KBM-7 (cell line): ENCODE measurements at regions not wholly inside any gene's neighbourhood (a gene's known extent, or its start where the extent isn't known, plus 50 kb on each side); places are given as distances from the start of the nearest gene placed in this dataset.
"Not testable (repeated sequence)": the region's sequence is repeated elsewhere in the genome, so short reads cannot be mapped to it uniquely, and the experiment has no call there.

Experiments
- DNase-seq: peaks from one replicate; pipeline ENCODE4 v3.0.0-alpha.2; 2015
- in situ Hi-C: fragments of 300-500 bp; cut with MboI; formaldehyde crosslinking; loops from 2 replicates; pipeline ENCODE4 v1.14.3; 2020; ENCODE audit warnings: low sequenced_read_pairs, low pct_unique_long_range_greater_than_20kb, mixed read lengths

- in situ Hi-C loops: no loop called here
- DNase-seq: no peak
Measured at GRCh38 chr14:70269582-70269981, 80.8 kb upstream of the SLC8A3 start.

- in situ Hi-C loops: no loop called here
- no peak for DNase-seq
Measured at GRCh38 chr14:70268760-70269159, 80.0 kb upstream of the SLC8A3 start.

GRCh38 chr14:70266157-70266556 lies 77.4 kb upstream of the SLC8A3 start:
- in situ Hi-C loops: no loop called here
- no peak for DNase-seq

- DNase-seq: no peak
- in situ Hi-C loops: no loop called here
Measured at GRCh38 chr14:70265422-70265821, 76.7 kb upstream of the SLC8A3 start.

GRCh38 chr14:70259420-70259819 lies 70.7 kb upstream of the SLC8A3 start:
- in situ Hi-C loops: no loop called here
- no peak for DNase-seq

GRCh38 chr14:70257526-70257925 lies 68.8 kb upstream of the SLC8A3 start:
- peak; percentile 67 for DNase-seq
- in situ Hi-C loops: no loop called here

- in situ Hi-C loops: no loop called here
- no peak for DNase-seq
Measured at GRCh38 chr14:70256601-70257000, 67.8 kb upstream of the SLC8A3 start.

- in situ Hi-C loops: not testable (repeated sequence)
- DNase-seq: peak; percentile 15
Measured at GRCh38 chr14:70255071-70256057, 66.6 kb upstream of the SLC8A3 start.

- DNase-seq: peak; percentile 49
- in situ Hi-C loops: no loop called here
Measured at GRCh38 chr14:70254476-70254961, 65.8 kb upstream of the SLC8A3 start.

- in situ Hi-C loops, DNase-seq: not testable (repeated sequence)
Measured at GRCh38 chr14:70253547-70253946, 64.8 kb upstream of the SLC8A3 start.

- in situ Hi-C loops: no loop called here
- DNase-seq: no peak
Measured at GRCh38 chr14:70245026-70245425, 56.3 kb upstream of the SLC8A3 start.

- no peak for DNase-seq
- in situ Hi-C loops: no loop called here
Measured at GRCh38 chr14:70239802-70240201, 51.1 kb upstream of the SLC8A3 start.

GRCh38 chr14:70238635-70239034 lies 49.9 kb upstream of the SLC8A3 start:
- in situ Hi-C loops, DNase-seq: not testable (repeated sequence)
